Colon (tissue), 2 donors: ENCODE measurements at regions not wholly inside any gene's neighbourhood (a gene's known extent, or its start where the extent isn't known, plus 50 kb on each side); places are given as distances from the start of the nearest gene placed in this dataset.

Experiments
- FAIRE-seq: peaks from 2 replicates; lab custom pipeline; 2012; peaks lifted over from hg19 to GRCh38; lab: Jason Lieb, UNC
- donor health status: control.
- donor health status: control.

GRCh38 chr16:62967163-62967562 lies 930.9 kb upstream of the CDH8 start:
- FAIRE-seq: no peak

- FAIRE-seq: no peak
Observed at GRCh38 chr16:62966626-62967025, 930.4 kb upstream of the CDH8 start.

GRCh38 chr16:62965831-62966230 lies 929.6 kb upstream of the CDH8 start:
- no peak for FAIRE-seq

GRCh38 chr16:62963846-62964245 lies 927.6 kb upstream of the CDH8 start:
- FAIRE-seq: no peak

GRCh38 chr16:62955033-62955349 lies 918.8 kb upstream of the CDH8 start:
- FAIRE-seq: no peak

GRCh38 chr16:62954144-62955032 lies 918.1 kb upstream of the CDH8 start:
- no peak for FAIRE-seq

- no peak for FAIRE-seq
Observed at GRCh38 chr16:62950351-62950750, 914.1 kb upstream of the CDH8 start.

GRCh38 chr16:62940569-62940968 lies 904.3 kb upstream of the CDH8 start:
- FAIRE-seq: no peak

GRCh38 chr16:62939687-62940086 lies 903.4 kb upstream of the CDH8 start:
- no peak for FAIRE-seq

GRCh38 chr16:62933929-62934328 lies 897.7 kb upstream of the CDH8 start:
- FAIRE-seq: no peak

- FAIRE-seq: no peak
Observed at GRCh38 chr16:62929593-62929992, 893.4 kb upstream of the CDH8 start.

- FAIRE-seq: no peak
Observed at GRCh38 chr16:62927122-62927521, 890.9 kb upstream of the CDH8 start.

GRCh38 chr16:62926121-62926801 lies 890.0 kb upstream of the CDH8 start:
- no peak for FAIRE-seq

- no peak for FAIRE-seq
Observed at GRCh38 chr16:62921904-62922303, 885.7 kb upstream of the CDH8 start.

- FAIRE-seq: no peak
Observed at GRCh38 chr16:62913924-62914323, 877.7 kb upstream of the CDH8 start.

- FAIRE-seq: no peak
Observed at GRCh38 chr16:62913333-62913732, 877.1 kb upstream of the CDH8 start.

GRCh38 chr16:62909597-62909996 lies 873.4 kb upstream of the CDH8 start:
- no peak for FAIRE-seq

GRCh38 chr16:62907562-62907961 lies 871.3 kb upstream of the CDH8 start:
- no peak for FAIRE-seq

- FAIRE-seq: no peak
Observed at GRCh38 chr16:62903961-62904502, 867.8 kb upstream of the CDH8 start.

GRCh38 chr16:62899737-62900136 lies 863.5 kb upstream of the CDH8 start:
- FAIRE-seq: no peak

- FAIRE-seq: no peak
Observed at GRCh38 chr16:62889097-62889496, 852.9 kb upstream of the CDH8 start.

GRCh38 chr16:62883509-62883908 lies 847.3 kb upstream of the CDH8 start:
- FAIRE-seq: no peak

GRCh38 chr16:62882552-62883221 lies 846.4 kb upstream of the CDH8 start:
- no peak for FAIRE-seq
